Activated T-cell treated with anti-CD3 and anti-CD28 coated beads, Interleukin-2, amount 50 U/mL, for 72 hours (primary cell): ENCODE measurements at regions not wholly inside any gene's neighbourhood (a gene's known extent, or its start where the extent isn't known, plus 50 kb on each side); places are given as distances from the start of the nearest gene placed in this dataset.

ENCODE experiments used
- ATAC-seq, 2 donors: fragments of 150-1000 bp; cut with Tn5 transposase; replicated peaks in 1 of 2; 2 replicates each; pipeline ENCODE4 v1.10.0; 2021; ENCODE audit warnings: moderate library complexity in 2 of 2, mild to moderate bottlenecking in 1 of 2
- DNase-seq, 2 donors: peaks; one replicate each; pipeline ENCODE4 v3.0.0; 2021 to 2022; ENCODE audit warnings: mixed read lengths in 1 of 2
- H3K27ac Mint-ChIP-seq: one replicate; pipeline ENCODE4 v1.8.0; 2022; ENCODE audit warnings: mild to moderate bottlenecking, moderate library complexity, mixed read lengths
- H3K27me3 Mint-ChIP-seq: one replicate; pipeline ENCODE4 v1.8.0; 2022; ENCODE audit warnings: low read depth, mixed read lengths
- H3K36me3 Mint-ChIP-seq, 2 donors: one replicate each; pipeline ENCODE4 v1.8.0; 2022; ENCODE audit warnings: mixed read lengths in 2 of 2, mild to moderate bottlenecking in 1 of 2; ENCODE audit not compliant: insufficient read depth in 2 of 2
- H3K4me1 Mint-ChIP-seq: one replicate; pipeline ENCODE4 v1.8.0; 2022; ENCODE audit warnings: low read depth, mixed read lengths
- H3K4me3 Mint-ChIP-seq, 2 donors: one replicate each; pipeline ENCODE4 v1.8.0; 2022; ENCODE audit warnings: mild to moderate bottlenecking in 2 of 2, mixed read lengths in 2 of 2, moderate library complexity in 2 of 2
- H3K9me3 Mint-ChIP-seq, 2 donors: one replicate each; pipeline ENCODE4 v1.8.0; 2022; ENCODE audit warnings: mixed read lengths in 2 of 2

DNA sequence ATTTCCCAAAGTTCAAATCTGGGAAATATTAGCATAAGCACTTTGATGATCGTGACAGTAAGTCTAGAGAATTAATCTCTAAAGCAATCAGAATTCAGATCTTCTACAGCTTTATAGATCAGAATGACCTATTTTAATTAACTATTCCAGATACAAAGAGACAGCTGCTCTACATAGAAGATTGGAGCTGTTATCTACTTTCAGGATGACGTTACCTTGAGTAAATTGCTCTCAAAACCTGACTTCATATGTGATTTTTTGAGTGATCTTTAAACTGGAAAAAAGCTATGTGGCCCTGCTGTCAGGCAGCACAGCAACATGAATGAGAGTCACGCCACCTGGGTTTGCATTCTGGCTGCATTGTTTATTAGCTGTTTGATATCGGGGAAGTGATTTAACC lies 259.9 kb upstream of the CDH6 start:
- H3K9me3 Mint-ChIP-seq, result peaks cover 4 to 12% of the 10 kb centered on the region in 2 donors
- no peaks in the 10 kb centered on the region for H3K4me1 Mint-ChIP-seq
- no peaks in the 10 kb centered on the region for H3K36me3 Mint-ChIP-seq
- ATAC-seq (no peak), DNase-seq (no peak)
- H3K27ac Mint-ChIP-seq, result no peak overlapping the region
- H3K4me3 Mint-ChIP-seq, result no peak overlapping the region
- no peaks in the 10 kb centered on the region for H3K27me3 Mint-ChIP-seq

- H3K4me1 Mint-ChIP-seq, result no peaks in the 10 kb centered on the region
- ATAC-seq, result no peak
- no peak for DNase-seq
- no peaks in the 10 kb centered on the region for H3K27me3 Mint-ChIP-seq
- no peak overlapping the region for H3K27ac Mint-ChIP-seq
- peaks cover 4 to 15% of the 10 kb centered on the region in 2 donors for H3K9me3 Mint-ChIP-seq
- no peak overlapping the region for H3K4me3 Mint-ChIP-seq
- H3K36me3 Mint-ChIP-seq, result no peaks in the 10 kb centered on the region
Measured at GRCh38 chr5:30932273-30933017, 261.0 kb upstream of the CDH6 start.

DNA sequence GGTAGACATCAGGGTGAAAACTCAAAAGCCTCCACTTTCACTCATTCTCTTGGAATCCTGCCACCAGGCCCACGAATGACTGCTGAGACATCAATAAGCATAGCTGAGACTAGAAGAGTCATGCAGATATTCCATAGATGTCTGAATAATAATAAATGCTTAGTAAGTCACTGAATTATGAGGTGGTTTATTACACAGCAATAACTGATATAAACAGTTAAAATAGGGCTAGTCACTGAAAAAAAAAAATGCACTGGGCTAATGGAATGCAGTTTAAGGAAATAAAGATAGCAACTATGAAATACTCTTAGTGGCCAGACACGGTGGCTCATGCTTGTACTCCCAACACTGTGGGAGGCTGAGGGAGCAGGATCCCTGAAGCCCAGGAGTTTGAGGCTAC lies 262.8 kb upstream of the CDH6 start:
- Mint-ChIP-seq H3K27ac (no peak overlapping the region), H3K36me3 (no peaks in the 10 kb centered on the region), H3K9me3 (peaks cover 2 to 12% of the 10 kb centered on the region in 2 donors), H3K4me1 (no peaks in the 10 kb centered on the region), H3K27me3 (no peaks in the 10 kb centered on the region), H3K4me3 (no peak overlapping the region)
- DNase-seq, result no peak
- ATAC-seq, result no peak

GRCh38 chr5:30928956-30929355 lies 264.5 kb upstream of the CDH6 start:
- peaks cover 4 to 14% of the 10 kb centered on the region in 2 donors for H3K9me3 Mint-ChIP-seq
- H3K4me1 Mint-ChIP-seq, result no peaks in the 10 kb centered on the region
- ATAC-seq (no peak), DNase-seq (no peak)
- no peaks in the 10 kb centered on the region for H3K27me3 Mint-ChIP-seq
- H3K4me3 Mint-ChIP-seq, result no peak overlapping the region
- no peak overlapping the region for H3K27ac Mint-ChIP-seq
- no peaks in the 10 kb centered on the region for H3K36me3 Mint-ChIP-seq

GRCh38 chr5:30926218-30926617 lies 267.3 kb upstream of the CDH6 start:
- no peak overlapping the region for H3K27ac Mint-ChIP-seq
- no peaks in the 10 kb centered on the region for H3K27me3 Mint-ChIP-seq
- H3K4me3 Mint-ChIP-seq, result no peak overlapping the region
- DNase-seq (no peak), ATAC-seq (no peak)
- peaks cover 5 to 14% of the 10 kb centered on the region in 2 donors for H3K9me3 Mint-ChIP-seq
- H3K4me1 Mint-ChIP-seq, result no peaks in the 10 kb centered on the region
- no peaks in the 10 kb centered on the region for H3K36me3 Mint-ChIP-seq

DNA sequence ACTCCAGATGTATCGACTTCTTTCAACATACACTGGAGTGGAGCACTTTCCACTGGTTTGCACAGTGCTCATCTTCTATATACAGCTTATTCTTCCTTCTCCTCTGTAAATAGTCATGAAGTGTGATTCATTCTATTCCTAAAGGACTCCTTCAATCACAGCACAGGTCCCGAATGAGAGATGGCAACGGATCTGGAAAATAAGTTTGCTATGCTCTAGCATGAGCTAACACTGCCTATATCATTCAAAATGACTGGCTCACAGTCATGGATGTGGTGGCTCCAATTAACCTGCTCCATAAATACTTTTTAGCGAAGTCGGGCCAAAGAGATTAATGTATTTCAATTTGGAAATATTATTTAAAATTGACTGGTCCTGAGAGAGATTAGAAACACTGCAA lies 272.1 kb upstream of the CDH6 start:
- Mint-ChIP-seq H3K27me3 (no peaks in the 10 kb centered on the region), H3K4me1 (no peaks in the 10 kb centered on the region), H3K9me3 (peaks cover 11% of the 10 kb centered on the region in 2 donors), H3K27ac (no peak overlapping the region), H3K36me3 (no peaks in the 10 kb centered on the region), H3K4me3 (no peak overlapping the region)
- DNase-seq (no peak), ATAC-seq (no peak)

- no peak for DNase-seq
- no peak overlapping the region for H3K4me3 Mint-ChIP-seq
- peaks cover 7 to 8% of the 10 kb centered on the region in 2 donors for H3K9me3 Mint-ChIP-seq
- no peaks in the 10 kb centered on the region for H3K27me3 Mint-ChIP-seq
- H3K27ac Mint-ChIP-seq, result no peak overlapping the region
- H3K36me3 Mint-ChIP-seq, result no peaks in the 10 kb centered on the region
- H3K4me1 Mint-ChIP-seq, result no peaks in the 10 kb centered on the region
- ATAC-seq, result no peak
Measured at GRCh38 chr5:30918171-30918570, 275.3 kb upstream of the CDH6 start.

GRCh38 chr5:30908356-30908755 lies 285.1 kb upstream of the CDH6 start:
- H3K27me3 Mint-ChIP-seq, result no peaks in the 10 kb centered on the region
- no peak overlapping the region for H3K27ac Mint-ChIP-seq
- H3K9me3 Mint-ChIP-seq, result peaks cover 6 to 8% of the 10 kb centered on the region in 2 donors
- H3K36me3 Mint-ChIP-seq, result no peaks in the 10 kb centered on the region
- H3K4me3 Mint-ChIP-seq, result no peak overlapping the region
- DNase-seq (no peak), ATAC-seq (no peak)
- H3K4me1 Mint-ChIP-seq, result no peaks in the 10 kb centered on the region

GRCh38 chr5:30900367-30900766 lies 293.1 kb upstream of the CDH6 start:
- no peaks in the 10 kb centered on the region for H3K27me3 Mint-ChIP-seq
- H3K9me3 Mint-ChIP-seq, result peaks cover 2 to 8% of the 10 kb centered on the region in 2 donors
- H3K36me3 Mint-ChIP-seq, result no peaks in the 10 kb centered on the region
- no peak overlapping the region for H3K27ac Mint-ChIP-seq
- no peak overlapping the region for H3K4me3 Mint-ChIP-seq
- H3K4me1 Mint-ChIP-seq, result no peaks in the 10 kb centered on the region
- ATAC-seq, result no peak
- DNase-seq, result no peak

GRCh38 chr5:30894811-30895210 lies 298.7 kb upstream of the CDH6 start:
- ATAC-seq, result no peak
- H3K27me3 Mint-ChIP-seq, result no peaks in the 10 kb centered on the region
- H3K36me3 Mint-ChIP-seq, result no peaks in the 10 kb centered on the region

DNA sequence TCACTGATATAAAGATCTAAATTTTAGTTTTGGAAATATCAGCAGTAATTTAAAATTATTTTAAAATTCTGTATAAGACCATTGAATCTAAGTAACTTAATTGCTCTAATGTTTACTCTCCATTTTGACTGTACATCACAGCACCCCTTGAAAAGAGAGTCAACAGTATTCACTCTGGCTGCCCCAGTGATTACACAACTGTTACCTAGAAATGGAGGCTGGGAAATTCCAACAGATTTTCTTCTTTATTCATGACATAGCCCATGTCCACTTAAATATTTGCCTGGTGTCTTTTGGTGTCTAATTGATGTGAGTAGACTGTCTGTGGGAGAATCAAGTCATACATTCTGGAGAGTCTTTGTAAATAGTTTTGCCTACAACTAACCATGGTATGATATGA lies 301.8 kb upstream of the CDH6 start:
- H3K4me3 Mint-ChIP-seq, result no peak overlapping the region
- peaks cover 3 to 6% of the 10 kb centered on the region in 2 donors for H3K9me3 Mint-ChIP-seq
- no peak for DNase-seq
- no peaks in the 10 kb centered on the region for H3K27me3 Mint-ChIP-seq
- no peak overlapping the region for H3K27ac Mint-ChIP-seq
- no peaks in the 10 kb centered on the region for H3K4me1 Mint-ChIP-seq
- H3K36me3 Mint-ChIP-seq, result no peaks in the 10 kb centered on the region
- no peak for ATAC-seq

More at GRCh38 chr5:30894811-30895210, 298.7 kb upstream of the CDH6 start:
- no peak overlapping the region for H3K27ac Mint-ChIP-seq
- peaks cover 2 to 9% of the 10 kb centered on the region in 2 donors for H3K9me3 Mint-ChIP-seq
- H3K4me3 Mint-ChIP-seq, result no peak overlapping the region
- DNase-seq, result no peak
- no peaks in the 10 kb centered on the region for H3K4me1 Mint-ChIP-seq

DNA sequence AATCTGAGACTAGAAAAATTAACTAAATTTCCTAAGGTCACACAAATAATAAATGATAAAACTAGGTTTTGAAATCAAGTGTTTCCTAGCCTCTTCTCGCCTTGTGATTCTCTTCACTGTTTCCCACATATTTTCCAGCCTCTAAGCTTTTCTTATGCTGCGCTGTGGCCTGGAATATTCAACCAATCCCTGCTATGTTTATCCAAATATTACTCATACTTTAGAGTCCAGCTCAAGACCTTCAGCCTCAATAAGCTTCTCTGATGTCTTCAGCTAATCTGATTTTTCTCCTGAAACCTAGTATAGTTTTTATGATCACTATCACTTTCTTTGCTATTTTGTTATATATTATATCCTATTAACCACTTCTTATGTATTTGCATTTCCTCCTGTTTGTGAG lies 303.1 kb upstream of the CDH6 start:
- Mint-ChIP-seq H3K27ac (no peak overlapping the region), H3K36me3 (no peaks in the 10 kb centered on the region), H3K9me3 (peaks cover 2 to 6% of the 10 kb centered on the region in 2 donors), H3K27me3 (no peaks in the 10 kb centered on the region), H3K4me3 (no peak overlapping the region), H3K4me1 (no peaks in the 10 kb centered on the region)
- no peak for ATAC-seq
- DNase-seq, result no peak

DNA sequence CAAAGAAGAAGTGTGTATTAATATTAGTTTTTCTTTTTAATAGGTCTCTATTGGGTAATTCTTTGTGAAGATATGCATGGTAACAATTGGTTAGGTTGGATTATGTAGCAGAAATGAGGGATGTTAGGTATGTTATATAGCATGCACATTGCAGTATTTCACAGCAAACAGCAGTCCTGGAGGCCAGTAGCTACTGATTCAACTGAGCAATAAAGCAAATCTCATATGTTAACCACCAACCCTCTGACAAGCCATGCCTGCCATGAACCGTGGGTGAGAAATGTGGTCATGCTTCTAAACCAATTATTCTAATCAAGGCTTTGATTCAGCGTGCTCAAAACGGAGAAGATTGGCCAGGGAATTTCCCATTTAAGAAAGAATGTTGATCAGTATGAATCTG lies 313.0 kb upstream of the CDH6 start:
- ATAC-seq (no peak), DNase-seq (no peak)
- Mint-ChIP-seq H3K27me3 (no peaks in the 10 kb centered on the region), H3K4me3 (no peak overlapping the region), H3K4me1 (no peaks in the 10 kb centered on the region), H3K9me3 (peaks cover 10 to 16% of the 10 kb centered on the region in 2 donors), H3K36me3 (no peaks in the 10 kb centered on the region), H3K27ac (no peak overlapping the region)

GRCh38 chr5:30879887-30880286 lies 313.6 kb upstream of the CDH6 start:
- Mint-ChIP-seq H3K27ac (no peak overlapping the region), H3K9me3 (peaks cover 10 to 15% of the 10 kb centered on the region in 2 donors), H3K27me3 (no peaks in the 10 kb centered on the region), H3K4me3 (no peak overlapping the region), H3K36me3 (no peaks in the 10 kb centered on the region), H3K4me1 (no peaks in the 10 kb centered on the region)
- ATAC-seq, result no peak
- no peak for DNase-seq
